ENCODE measurements at regions not wholly inside any gene's neighbourhood (a gene's known extent, or its start where the extent isn't known, plus 50 kb on each side); places are given as distances from the start of the nearest gene placed in this dataset.
"Not testable (repeated sequence)": the region's sequence is repeated elsewhere in the genome, so short reads cannot be mapped to it uniquely, and the experiment has no call there.

- H3K9me3 Mint-ChIP-seq: peaks cover 0 to 4% of the 10 kb centered on the region in 2 donors
- ATAC-seq (replicated peaks) (no peak), DNase-seq (no peak)
- no peak overlapping the region for H3K27ac Mint-ChIP-seq
- no peak overlapping the region for H3K4me3 Mint-ChIP-seq
- H3K4me1 Mint-ChIP-seq: no peaks in the 10 kb centered on the region
- H3K27me3 Mint-ChIP-seq: no peaks in the 10 kb centered on the region
- no peaks in the 10 kb centered on the region for H3K36me3 Mint-ChIP-seq
Measured at GRCh38 chr2:81068144-81068543, 763.6 kb upstream of the LRRTM1 start.

GRCh38 chr2:81061016-81061415 is 756.5 kb upstream of the LRRTM1 start:
- DNase-seq (no peak), ATAC-seq (replicated peaks) (no peak)
- H3K27ac Mint-ChIP-seq: no peak overlapping the region
- H3K27me3 Mint-ChIP-seq: no peaks in the 10 kb centered on the region
- H3K9me3 Mint-ChIP-seq: peaks cover 5 to 8% of the 10 kb centered on the region in 2 donors
- H3K4me1 Mint-ChIP-seq: no peaks in the 10 kb centered on the region
- H3K36me3 Mint-ChIP-seq: no peaks in the 10 kb centered on the region
- no peak overlapping the region for H3K4me3 Mint-ChIP-seq

- Mint-ChIP-seq H3K9me3 (peaks cover 7 to 11% of the 10 kb centered on the region in 2 donors), H3K27me3 (no peaks in the 10 kb centered on the region), H3K36me3 (no peaks in the 10 kb centered on the region), H3K4me1 (no peaks in the 10 kb centered on the region), H3K4me3 (no peak overlapping the region), H3K27ac (no peak overlapping the region)
- ATAC-seq (replicated peaks) (no peak), DNase-seq (no peak)
Measured at GRCh38 chr2:81050580-81051095, 746.1 kb upstream of the LRRTM1 start.

- ATAC-seq (replicated peaks) (no peak), DNase-seq (no peak)
- Mint-ChIP-seq H3K27ac (no peak overlapping the region), H3K4me1 (no peaks in the 10 kb centered on the region), H3K4me3 (no peak overlapping the region), H3K36me3 (no peaks in the 10 kb centered on the region), H3K9me3 (peaks cover 6 to 13% of the 10 kb centered on the region in 2 donors), H3K27me3 (no peaks in the 10 kb centered on the region)
Measured at GRCh38 chr2:81043681-81044080, 739.1 kb upstream of the LRRTM1 start.

- Mint-ChIP-seq H3K4me1 (no peaks in the 10 kb centered on the region), H3K9me3 (peaks cover 0 to 14% of the 10 kb centered on the region in 2 donors), H3K4me3 (no peak overlapping the region), H3K27ac (no peak overlapping the region), H3K36me3 (no peaks in the 10 kb centered on the region), H3K27me3 (no peaks in the 10 kb centered on the region)
- DNase-seq (no peak), ATAC-seq (replicated peaks) (no peak)
Measured at GRCh38 chr2:81007104-81007503, 702.6 kb upstream of the LRRTM1 start.

GRCh38 chr2:81002906-81003305 is 698.4 kb upstream of the LRRTM1 start:
- peaks cover 9 to 27% of the 10 kb centered on the region in 2 donors for H3K9me3 Mint-ChIP-seq
- DNase-seq: no peak
- no peak for ATAC-seq (replicated peaks)
- H3K4me3 Mint-ChIP-seq: no peak overlapping the region
- no peak overlapping the region for H3K27ac Mint-ChIP-seq
- H3K4me1 Mint-ChIP-seq: no peaks in the 10 kb centered on the region
- H3K27me3 Mint-ChIP-seq: no peaks in the 10 kb centered on the region
- H3K36me3 Mint-ChIP-seq: no peaks in the 10 kb centered on the region

GRCh38 chr2:80987466-80987865 is 682.9 kb upstream of the LRRTM1 start:
- no peaks in the 10 kb centered on the region for H3K4me1 Mint-ChIP-seq
- no peak overlapping the region for H3K27ac Mint-ChIP-seq
- H3K4me3 Mint-ChIP-seq: no peak overlapping the region
- DNase-seq (no peak), ATAC-seq (replicated peaks) (no peak)
- H3K36me3 Mint-ChIP-seq: no peaks in the 10 kb centered on the region
- H3K9me3 Mint-ChIP-seq: peaks cover 4 to 11% of the 10 kb centered on the region in 2 donors
- no peaks in the 10 kb centered on the region for H3K27me3 Mint-ChIP-seq

- no peak overlapping the region for H3K4me3 Mint-ChIP-seq
- H3K27me3 Mint-ChIP-seq: no peaks in the 10 kb centered on the region
- H3K27ac Mint-ChIP-seq: no peak overlapping the region
- no peaks in the 10 kb centered on the region for H3K4me1 Mint-ChIP-seq
- H3K9me3 Mint-ChIP-seq: peaks cover 8 to 34% of the 10 kb centered on the region in 2 donors
- DNase-seq (no peak), ATAC-seq (replicated peaks) (no peak)
- no peaks in the 10 kb centered on the region for H3K36me3 Mint-ChIP-seq
Measured at GRCh38 chr2:80969900-80970299, 665.3 kb upstream of the LRRTM1 start.

- ATAC-seq (replicated peaks): no peak
- Mint-ChIP-seq H3K4me3 (no peak overlapping the region), H3K27me3 (no peaks in the 10 kb centered on the region), H3K9me3 (peaks cover 13 to 35% of the 10 kb centered on the region in 2 donors), H3K27ac (no peak overlapping the region), H3K4me1 (no peaks in the 10 kb centered on the region), H3K36me3 (no peaks in the 10 kb centered on the region)
- no peak for DNase-seq
Measured at GRCh38 chr2:80968450-80968849, 663.9 kb upstream of the LRRTM1 start.

- Mint-ChIP-seq H3K27ac (no peak overlapping the region), H3K27me3 (no peaks in the 10 kb centered on the region), H3K9me3 (peaks cover 0 to 4% of the 10 kb centered on the region in 2 donors), H3K4me1 (no peaks in the 10 kb centered on the region), H3K4me3 (no peak overlapping the region), H3K36me3 (no peaks in the 10 kb centered on the region)
- ATAC-seq (replicated peaks) (no peak), DNase-seq (no peak)
Measured at GRCh38 chr2:80947601-80948130, 643.1 kb upstream of the LRRTM1 start.

GRCh38 chr2:80943487-80943886 is 638.9 kb upstream of the LRRTM1 start:
- Mint-ChIP-seq H3K4me1 (no peaks in the 10 kb centered on the region), H3K36me3 (no peaks in the 10 kb centered on the region), H3K9me3 (peaks cover 0 to 6% of the 10 kb centered on the region in 2 donors), H3K4me3 (no peak overlapping the region), H3K27ac (no peak overlapping the region), H3K27me3 (no peaks in the 10 kb centered on the region)
- ATAC-seq (replicated peaks) (no peak), DNase-seq (no peak)

GRCh38 chr2:80942766-80943165 is 638.2 kb upstream of the LRRTM1 start:
- H3K27ac Mint-ChIP-seq: no peak overlapping the region
- ATAC-seq (replicated peaks): no peak
- DNase-seq: no peak
- H3K27me3 Mint-ChIP-seq: no peaks in the 10 kb centered on the region
- peaks cover 0 to 4% of the 10 kb centered on the region in 2 donors for H3K9me3 Mint-ChIP-seq
- no peaks in the 10 kb centered on the region for H3K36me3 Mint-ChIP-seq
- no peak overlapping the region for H3K4me3 Mint-ChIP-seq
- H3K4me1 Mint-ChIP-seq: no peaks in the 10 kb centered on the region

- Mint-ChIP-seq H3K27ac (no peak overlapping the region), H3K36me3 (no peaks in the 10 kb centered on the region), H3K4me1 (no peaks in the 10 kb centered on the region), H3K9me3 (peaks cover 4 to 10% of the 10 kb centered on the region in 2 donors), H3K27me3 (no peaks in the 10 kb centered on the region), H3K4me3 (no peak overlapping the region)
- DNase-seq (no peak), ATAC-seq (replicated peaks) (no peak)
Measured at GRCh38 chr2:80938463-80938862, 633.9 kb upstream of the LRRTM1 start.

- H3K4me1 Mint-ChIP-seq; H3K27me3 Mint-ChIP-seq; H3K27ac Mint-ChIP-seq; H3K4me3 Mint-ChIP-seq; ATAC-seq (replicated peaks); DNase-seq; H3K36me3 Mint-ChIP-seq: not testable (repeated sequence)
- peaks cover 14 to 16% of the 10 kb centered on the region in 2 donors for H3K9me3 Mint-ChIP-seq
Measured at GRCh38 chr2:80931820-80932219, 627.3 kb upstream of the LRRTM1 start.

- Mint-ChIP-seq H3K27me3 (no peaks in the 10 kb centered on the region), H3K4me1 (no peaks in the 10 kb centered on the region), H3K4me3 (no peak overlapping the region), H3K27ac (no peak overlapping the region), H3K36me3 (no peaks in the 10 kb centered on the region), H3K9me3 (peaks cover 11 to 16% of the 10 kb centered on the region in 2 donors)
- DNase-seq (no peak), ATAC-seq (replicated peaks) (no peak)
Measured at GRCh38 chr2:80930777-80931176, 626.2 kb upstream of the LRRTM1 start.

GRCh38 chr2:80926168-80926567 is 621.6 kb upstream of the LRRTM1 start:
- no peaks in the 10 kb centered on the region for H3K4me1 Mint-ChIP-seq
- no peaks in the 10 kb centered on the region for H3K36me3 Mint-ChIP-seq
- H3K4me3 Mint-ChIP-seq: no peak overlapping the region

More at GRCh38 chr2:80926168-80926567, 621.6 kb upstream of the LRRTM1 start:
- peaks cover 10 to 22% of the 10 kb centered on the region in 2 donors for H3K9me3 Mint-ChIP-seq
- DNase-seq (no peak), ATAC-seq (replicated peaks) (no peak)
- no peaks in the 10 kb centered on the region for H3K27me3 Mint-ChIP-seq
- no peak overlapping the region for H3K27ac Mint-ChIP-seq
